Left colon (tissue), 2 donors: ENCODE measurements at regions not wholly inside any gene's neighbourhood (a gene's known extent, or its start where the extent isn't known, plus 50 kb on each side); places are given as distances from the start of the nearest gene placed in this dataset.

Source experiments
- ATAC-seq: fragments of 200-7000 bp; cut with Tn5 transposase; one replicate; pipeline ENCODE4 v1.9.1; 2020; ENCODE audit warnings: mild to moderate bottlenecking, moderate library complexity
- DNase-seq, 2 donors: peaks; one replicate each; pipeline ENCODE4 v3.0.0-alpha.2; 2020
- intact Hi-C, 2 donors: fragments of 100-400 bp; cut with DNase I in 1 of 2; cut with micrococcal nuclease in 1 of 2; formaldehyde crosslinking; loops; one replicate each; pipeline versions ENCODE4 v1.11.2 to v1.14.0; 2022; cut with DNase I, micrococcal nuclease
- donor health status: DM: no; HTN: no; CAD: no.
- donor health status: DM: yes; HTN: yes; CAD: no.

- DNase-seq, result no peak
- ATAC-seq, result no peak
- intact Hi-C loops, result no loop called here
Measured at GRCh38 chr2:65799141-65799854, 366.9 kb upstream of the SPRED2 start.

DNA sequence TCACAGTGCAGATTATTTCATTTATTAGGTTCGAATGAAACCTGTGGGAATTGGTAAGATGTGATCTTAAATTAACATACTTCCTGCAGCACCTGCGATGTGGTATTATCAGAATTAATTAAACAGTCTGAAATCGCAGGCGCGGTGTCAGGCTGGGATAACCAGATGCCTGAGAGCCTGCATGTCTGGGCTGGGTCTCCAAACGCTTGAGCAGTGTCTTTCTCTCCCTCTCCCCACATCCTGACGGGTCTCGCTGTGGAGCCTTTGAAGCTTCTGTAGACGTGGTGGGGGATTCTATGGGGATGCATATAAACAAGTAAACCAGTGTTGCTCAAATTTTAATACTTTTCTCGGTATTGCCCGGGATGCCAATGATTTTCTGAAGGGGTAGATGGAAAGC, 366.2 kb upstream of the SPRED2 start:
- DNase-seq (no peak), ATAC-seq (no peak)
- intact Hi-C loops, result no loop called here

DNA sequence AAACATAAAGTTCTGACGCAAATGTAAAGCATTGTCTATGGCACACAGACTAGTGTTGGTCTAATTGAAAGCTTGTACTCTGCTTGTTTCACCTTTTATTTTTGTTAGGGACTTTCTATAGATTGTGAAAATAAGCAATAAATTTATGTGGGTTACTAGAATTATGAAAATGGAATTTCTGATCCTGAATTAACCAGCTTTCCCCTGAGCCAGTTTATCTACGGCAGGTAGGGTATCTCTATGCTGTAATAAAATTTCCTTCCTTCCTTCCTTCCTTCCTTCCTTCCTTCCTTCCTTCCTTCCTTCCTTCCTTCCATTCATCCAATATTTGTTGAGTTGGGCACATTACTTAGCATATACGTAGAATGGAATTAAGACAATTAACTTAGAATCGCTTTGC, 362.6 kb upstream of the SPRED2 start:
- no peak for ATAC-seq
- intact Hi-C loops, result no loop called here
- DNase-seq, result no peak

DNA sequence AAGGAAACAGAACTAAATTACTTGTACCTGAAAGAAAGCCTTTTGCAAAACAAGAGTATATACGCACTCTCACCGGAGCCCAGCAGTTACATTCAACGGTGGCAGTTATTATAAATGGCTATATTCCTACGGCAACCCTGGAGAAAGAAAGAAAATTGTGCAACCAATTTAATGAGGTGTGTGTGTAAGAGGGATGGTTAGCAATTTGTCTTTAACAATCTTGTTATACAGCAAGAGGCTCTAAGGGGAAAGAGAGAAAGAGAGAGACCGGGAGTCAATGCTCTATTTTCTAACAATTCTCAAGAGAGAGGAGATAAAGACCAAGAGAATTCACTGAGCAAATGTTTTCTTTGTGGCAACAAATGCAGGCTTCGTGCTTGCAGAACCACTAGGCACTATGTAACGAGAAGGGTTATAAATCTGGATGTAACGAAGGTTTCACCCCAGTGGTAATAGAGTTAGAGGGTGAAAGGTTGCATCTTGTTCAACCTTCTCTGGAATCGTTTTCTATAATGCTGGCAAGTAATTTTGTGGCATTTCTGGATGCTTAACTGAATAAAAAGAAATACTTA, 359.1 kb upstream of the SPRED2 start:
- intact Hi-C loops, result no loop called here
- ATAC-seq (no peak), DNase-seq (no peak)

DNA sequence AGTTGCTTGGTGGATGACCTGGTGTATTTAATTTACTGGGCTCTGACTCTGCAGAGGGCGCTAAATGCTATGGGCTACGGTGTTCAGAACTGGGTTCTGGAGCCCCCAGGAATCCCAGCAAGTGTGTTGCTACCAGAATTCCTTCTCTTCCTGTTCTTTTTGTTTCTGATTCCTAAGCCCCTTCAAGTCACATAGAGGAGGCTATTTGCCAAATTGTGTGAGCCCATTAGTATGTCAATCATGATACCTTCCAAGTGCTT, 358.2 kb upstream of the SPRED2 start:
- no peak for ATAC-seq
- no peak for DNase-seq
- intact Hi-C loops, result no loop called here

- DNase-seq, result no peak
- ATAC-seq, result no peak
- intact Hi-C loops, result no loop called here
Measured at GRCh38 chr2:65789923-65790675, 357.7 kb upstream of the SPRED2 start.

DNA sequence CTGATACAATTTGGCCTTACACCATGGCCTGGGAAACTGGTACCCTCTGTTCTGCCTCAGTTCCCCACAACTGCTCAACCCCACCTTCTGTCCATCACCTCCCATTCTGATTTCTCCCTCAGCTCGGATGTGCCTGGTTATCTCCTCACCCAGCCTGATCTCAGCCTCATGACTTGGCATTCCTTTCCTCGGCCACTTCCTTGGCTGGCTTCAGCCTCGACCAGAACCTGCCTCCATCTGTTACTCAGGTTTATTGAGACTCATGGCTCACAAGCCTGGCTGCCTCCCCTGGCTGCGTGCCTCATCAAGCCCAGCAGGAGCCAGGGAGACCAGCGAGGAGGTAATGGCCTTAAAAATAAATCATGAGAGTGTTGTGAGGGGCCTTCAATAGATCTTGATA, 356.2 kb upstream of the SPRED2 start:
- DNase-seq (no peak), ATAC-seq (no peak)
- intact Hi-C loops, result no loop called here

GRCh38 chr2:65786765-65787164, 354.4 kb upstream of the SPRED2 start:
- DNase-seq (no peak), ATAC-seq (no peak)
- intact Hi-C loops, result no loop called here

DNA sequence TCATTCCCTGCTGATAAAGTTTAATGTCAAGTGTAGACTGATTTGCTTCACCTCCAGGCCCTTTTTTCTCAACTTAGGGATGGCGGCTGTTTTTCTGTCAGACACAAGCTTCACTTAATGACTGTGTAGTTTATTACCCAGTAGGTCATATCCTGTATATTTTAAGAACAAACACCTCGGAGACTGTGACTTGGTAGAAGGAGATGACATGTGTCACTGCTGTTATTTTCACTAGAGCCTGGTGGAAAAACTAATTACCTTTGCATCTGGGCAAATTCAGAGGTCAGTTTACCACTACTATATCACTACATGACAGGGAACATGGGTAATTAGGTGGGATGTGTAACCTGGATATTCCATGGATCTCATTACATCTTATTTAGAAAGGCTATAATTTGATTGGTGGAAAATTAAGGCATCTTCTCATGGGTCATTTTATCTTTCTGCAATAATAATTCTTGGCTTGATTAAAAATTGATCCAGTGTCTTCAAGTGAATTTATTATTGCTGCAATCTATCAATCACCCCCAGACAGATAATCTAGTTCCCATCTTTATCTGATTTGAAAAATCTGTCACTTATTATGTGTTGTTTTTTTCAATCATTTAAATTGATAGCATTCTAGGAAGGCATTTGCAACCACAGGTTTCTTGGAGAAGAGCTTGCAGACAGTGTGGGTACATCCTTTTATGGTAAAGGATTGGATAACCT, 353.8 kb upstream of the SPRED2 start:
- no peak for DNase-seq
- ATAC-seq, result no peak

GRCh38 chr2:65782996-65783650, 350.7 kb upstream of the SPRED2 start:
- intact Hi-C loops, result no loop called here
- DNase-seq, result no peak

More for the DNA sequence above, 353.8 kb upstream of the SPRED2 start:
- intact Hi-C loops, result no loop called here

DNA sequence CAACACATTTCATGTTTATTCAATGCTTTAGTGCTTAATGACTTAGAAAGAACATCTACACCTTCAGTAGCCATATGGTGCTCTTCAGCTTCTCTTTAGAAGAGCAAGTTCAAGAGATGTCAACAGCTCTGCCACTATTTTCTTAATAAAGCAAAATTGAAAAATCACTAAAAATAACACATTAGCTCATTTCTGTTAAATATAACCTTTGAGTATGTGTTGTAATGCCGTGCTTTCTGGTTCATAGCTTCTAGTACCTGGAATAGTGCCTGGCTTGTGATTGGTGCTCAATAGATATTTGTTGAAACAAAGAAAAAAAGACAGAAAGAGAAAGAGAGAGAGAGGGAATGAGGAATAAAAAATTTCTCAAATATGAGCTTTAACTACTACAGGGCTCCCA, 349.8 kb upstream of the SPRED2 start:
- intact Hi-C loops, result no loop called here
- DNase-seq, result no peak
- ATAC-seq, result no peak

More at GRCh38 chr2:65782996-65783650, 350.7 kb upstream of the SPRED2 start:
- ATAC-seq, result no peak

GRCh38 chr2:65781756-65782155, 349.4 kb upstream of the SPRED2 start:
- ATAC-seq, result no peak
- intact Hi-C loops, result no loop called here
- no peak for DNase-seq

GRCh38 chr2:65779021-65779420, 346.6 kb upstream of the SPRED2 start:
- ATAC-seq, result no peak
- intact Hi-C loops, result no loop called here
- DNase-seq, result no peak

DNA sequence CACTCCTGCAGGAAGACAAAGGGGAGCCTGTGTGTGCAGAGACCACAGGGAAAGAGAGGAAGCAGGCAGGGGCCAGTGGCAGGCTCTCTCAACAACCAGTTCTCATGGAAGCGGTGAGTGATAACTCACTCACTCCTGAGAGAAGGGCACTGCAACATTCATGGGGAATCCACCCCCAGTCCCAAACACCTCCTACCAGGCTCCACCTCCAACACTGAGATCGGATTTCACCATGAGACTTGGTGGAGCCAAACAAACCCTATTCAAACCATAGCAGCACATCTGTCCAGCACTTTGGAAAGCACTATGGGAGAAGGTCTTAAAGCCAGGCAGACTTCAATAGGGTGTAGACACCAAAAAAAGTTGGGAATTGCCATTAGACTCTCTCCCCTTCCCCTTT, 345.7 kb upstream of the SPRED2 start:
- intact Hi-C loops, result no loop called here
- no peak for ATAC-seq
- DNase-seq, result no peak

GRCh38 chr2:65775839-65776238, 343.4 kb upstream of the SPRED2 start:
- intact Hi-C loops, result no loop called here
- ATAC-seq (no peak), DNase-seq (no peak)

DNA sequence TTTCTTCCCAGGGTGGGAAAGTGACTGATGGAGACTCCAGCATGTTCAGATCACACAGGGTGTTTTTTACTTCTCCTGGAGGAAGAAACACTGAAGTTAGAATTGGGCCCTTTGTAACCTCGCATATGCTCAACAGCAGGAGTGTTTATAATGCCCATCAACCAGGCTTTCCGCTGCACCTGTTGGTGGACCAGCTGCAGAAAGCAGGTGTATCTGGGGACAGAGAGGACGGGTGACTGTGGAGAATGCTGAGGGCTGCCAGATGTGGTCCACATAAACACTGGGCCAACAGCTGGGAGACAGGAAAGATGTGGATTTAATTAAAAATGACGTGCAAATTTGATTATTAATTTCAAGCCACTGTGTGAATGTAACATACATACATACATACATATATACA, 335.5 kb upstream of the SPRED2 start:
- no peak for ATAC-seq
- intact Hi-C loops, result no loop called here
- DNase-seq, result no peak

- intact Hi-C loops, result no loop called here
- DNase-seq (no peak), ATAC-seq (no peak)
Measured at GRCh38 chr2:65766768-65767267, 334.4 kb upstream of the SPRED2 start.

- DNase-seq, result no peak
- intact Hi-C loops, result no loop called here
- no peak for ATAC-seq
Measured at GRCh38 chr2:65765376-65765775, 333.0 kb upstream of the SPRED2 start.

GRCh38 chr2:65762068-65762467, 329.7 kb upstream of the SPRED2 start:
- DNase-seq (no peak), ATAC-seq (no peak)
- intact Hi-C loops, result no loop called here
